ENCODE measurements at regions not wholly inside any gene's neighbourhood (a gene's known extent, or its start where the extent isn't known, plus 50 kb on each side); places are given as distances from the start of the nearest gene placed in this dataset.

GRCh38 chr6:131362696-131363095 is 210.3 kb upstream of the ARG1 start:
- intact Hi-C loops (cut with DNase I): no loop called here
- 96 to 97% methylated on average over 8 of the region's 8 CpGs for WGBS, 2 donors
- H3K27me3 ChIP-seq: no peaks in the 10 kb centered on the region

GRCh38 chr6:131363947-131364834 is 208.8 kb upstream of the ARG1 start:
- no peaks in the 10 kb centered on the region for H3K36me3 ChIP-seq
- no peak for TF ChIP-seq POLR2AphosphoS5 (IDR thresholded peaks at IDR 0.05)
- TF ChIP-seq POLR2A (IDR thresholded peaks at IDR 0.05): no peak
- TF ChIP-seq CTCF (IDR thresholded peaks at IDR 0.05): no peak
- no peak for DNase-seq
- WGBS, 2 donors: 89 to 95% methylated on average over 1 of the region's 1 CpG
- no peaks in the 10 kb centered on the region for H3K27me3 ChIP-seq
- H3K27ac ChIP-seq: no peak overlapping the region
- H3K4me3 ChIP-seq: no peak overlapping the region
- intact Hi-C loops (cut with DNase I): no loop called here
- no peaks in the 10 kb centered on the region for H3K4me1 ChIP-seq
- H3K9me3 ChIP-seq: no peaks in the 10 kb centered on the region

More at GRCh38 chr6:131362696-131363095, 210.3 kb upstream of the ARG1 start:
- H3K36me3 ChIP-seq: no peaks in the 10 kb centered on the region
- TF ChIP-seq CTCF (IDR thresholded peaks at IDR 0.05): no peak
- TF ChIP-seq EP300 (IDR thresholded peaks at IDR 0.05): no peak
- no peak for TF ChIP-seq POLR2A (IDR thresholded peaks at IDR 0.05)
- no peak for TF ChIP-seq POLR2AphosphoS5 (IDR thresholded peaks at IDR 0.05)
- no peaks in the 10 kb centered on the region for H3K4me1 ChIP-seq
- DNase-seq: no peak
- no peak overlapping the region for H3K4me3 ChIP-seq
- no peak overlapping the region for H3K27ac ChIP-seq
- H3K9me3 ChIP-seq: no peaks in the 10 kb centered on the region

GRCh38 chr6:131366223-131366622 is 206.8 kb upstream of the ARG1 start:
- WGBS, 2 donors: 34 to 55% methylated on average over 2 of the region's 2 CpGs
- intact Hi-C loops (cut with DNase I): no loop called here
- Histone ChIP-seq H3K4me3 (no peak overlapping the region), H3K4me1 (no peaks in the 10 kb centered on the region), H3K36me3 (no peaks in the 10 kb centered on the region), H3K9me3 (peaks cover 0 to 4% (median 0%) of the 10 kb centered on the region in 4 donors), H3K27me3 (no peaks in the 10 kb centered on the region), H3K27ac (no peak overlapping the region)
- no peak for DNase-seq
- no peak for TF ChIP-seq EP300 (IDR thresholded peaks at IDR 0.05)
- TF ChIP-seq POLR2AphosphoS5 (IDR thresholded peaks at IDR 0.05): no peak
- TF ChIP-seq CTCF (IDR thresholded peaks at IDR 0.05): no peak
- TF ChIP-seq POLR2A (IDR thresholded peaks at IDR 0.05): no peak

- TF ChIP-seq POLR2AphosphoS5 (IDR thresholded peaks at IDR 0.05) (no peak), EP300 (IDR thresholded peaks at IDR 0.05) (no peak), CTCF (IDR thresholded peaks at IDR 0.05) (no peak), POLR2A (IDR thresholded peaks at IDR 0.05) (no peak)
- intact Hi-C loops (cut with DNase I): no loop called here
- H3K27me3 ChIP-seq: no peaks in the 10 kb centered on the region
- H3K4me3 ChIP-seq: no peak overlapping the region
- 32 to 81% methylated on average over 10 of the region's 10 CpGs for whole genome bisulfite sequencing, 2 donors
- H3K27ac ChIP-seq: no peak overlapping the region
- H3K36me3 ChIP-seq: no peaks in the 10 kb centered on the region
- peaks cover 0 to 4% (median 0%) of the 10 kb centered on the region in 4 donors for H3K9me3 ChIP-seq
- no peaks in the 10 kb centered on the region for H3K4me1 ChIP-seq
- DNase-seq: no peak
Observed at GRCh38 chr6:131367206-131367873, 205.7 kb upstream of the ARG1 start.

Data from sigmoid colon (tissue), 6 donors.